ENCODE measurements at regions not wholly inside any gene's neighbourhood (a gene's known extent, or its start where the extent isn't known, plus 50 kb on each side); places are given as distances from the start of the nearest gene placed in this dataset.

DNA sequence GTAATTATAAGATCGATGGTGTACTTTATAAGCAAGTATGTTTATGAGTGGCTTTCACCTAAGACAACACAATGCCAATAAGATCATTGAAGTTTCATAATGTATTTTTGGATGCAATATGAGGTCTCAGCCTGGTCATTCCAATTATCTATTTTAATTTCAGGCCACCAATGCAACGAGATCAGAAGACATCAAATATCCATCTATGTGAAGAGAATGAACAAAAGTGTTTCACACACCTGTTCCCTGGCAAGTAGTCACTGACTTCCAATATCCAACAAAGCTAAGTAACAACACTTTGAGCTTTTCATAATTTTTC is 53.6 kb upstream of the TMCO5A start:
- H3K36me3 ChIP-seq, result no peaks in the 10 kb centered on the region

DNA sequence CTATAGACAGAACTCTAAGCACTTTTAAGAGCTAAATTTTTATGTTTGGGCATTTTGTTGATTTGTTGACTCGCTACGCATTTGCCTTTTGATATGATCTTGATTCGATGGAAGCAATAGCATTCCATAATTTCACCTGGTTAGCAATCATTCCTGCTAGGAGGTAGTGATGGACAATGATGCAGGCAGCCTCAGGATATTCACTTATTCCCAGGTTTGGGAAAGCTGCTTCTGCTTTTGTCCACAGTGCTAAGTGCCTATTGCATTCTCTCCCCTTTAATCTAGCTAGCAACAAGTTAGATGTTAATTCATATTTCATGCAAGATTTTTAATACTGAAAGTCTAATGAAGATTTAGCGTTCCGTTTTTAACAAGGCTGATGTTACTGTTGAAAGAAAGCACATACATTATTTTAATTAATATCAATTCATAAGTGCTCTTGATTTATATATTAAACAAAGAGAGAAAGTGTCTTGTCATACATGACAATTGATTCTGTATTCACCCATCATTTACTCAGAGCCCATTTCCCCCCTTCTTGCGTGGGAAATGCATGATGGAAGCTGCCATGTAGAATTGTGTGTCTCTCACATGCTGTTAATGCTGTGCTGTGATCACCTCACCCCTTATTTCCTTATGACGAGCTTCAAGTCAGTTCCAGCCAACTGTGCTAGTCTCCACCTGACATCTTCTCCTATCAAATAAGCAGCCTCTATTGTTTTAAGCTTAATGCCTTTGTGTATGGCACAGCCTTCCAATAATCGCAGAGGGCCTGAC is 53.0 kb upstream of the TMCO5A start:
- no peaks in the 10 kb centered on the region for H3K9me3 ChIP-seq
- no peaks in the 10 kb centered on the region for H3K27me3 ChIP-seq (replicated peaks; ENCODE audit: insufficient read depth)
- H3K27ac ChIP-seq, result no peak overlapping the region
- TF ChIP-seq, protein P1, sequence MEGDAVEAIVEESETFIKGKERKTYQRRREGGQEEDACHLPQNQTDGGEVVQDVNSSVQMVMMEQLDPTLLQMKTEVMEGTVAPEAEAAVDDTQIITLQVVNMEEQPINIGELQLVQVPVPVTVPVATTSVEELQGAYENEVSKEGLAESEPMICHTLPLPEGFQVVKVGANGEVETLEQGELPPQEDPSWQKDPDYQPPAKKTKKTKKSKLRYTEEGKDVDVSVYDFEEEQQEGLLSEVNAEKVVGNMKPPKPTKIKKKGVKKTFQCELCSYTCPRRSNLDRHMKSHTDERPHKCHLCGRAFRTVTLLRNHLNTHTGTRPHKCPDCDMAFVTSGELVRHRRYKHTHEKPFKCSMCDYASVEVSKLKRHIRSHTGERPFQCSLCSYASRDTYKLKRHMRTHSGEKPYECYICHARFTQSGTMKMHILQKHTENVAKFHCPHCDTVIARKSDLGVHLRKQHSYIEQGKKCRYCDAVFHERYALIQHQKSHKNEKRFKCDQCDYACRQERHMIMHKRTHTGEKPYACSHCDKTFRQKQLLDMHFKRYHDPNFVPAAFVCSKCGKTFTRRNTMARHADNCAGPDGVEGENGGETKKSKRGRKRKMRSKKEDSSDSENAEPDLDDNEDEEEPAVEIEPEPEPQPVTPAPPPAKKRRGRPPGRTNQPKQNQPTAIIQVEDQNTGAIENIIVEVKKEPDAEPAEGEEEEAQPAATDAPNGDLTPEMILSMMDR (IDR thresholded peaks at IDR 0.05), result no peak
- TF ChIP-seq POLR2AphosphoS5 (IDR thresholded peaks at IDR 0.05), result no peak
- TF ChIP-seq POLR2A (IDR thresholded peaks at IDR 0.05), result no peak
- intact Hi-C loops (cut with DNase I), result loop anchor here (10.0 kb wide), 1 partner anchor 737 kb away; no protein-coding TSS in a partner anchor
- no peak for DNase-seq (ENCODE audit: low spot score)
- 92% methylated on average over 8 of the region's 8 CpGs for WGBS
- no peak overlapping the region for H3K4me3 ChIP-seq
- H3K4me1 ChIP-seq (replicated peaks), result no peaks in the 10 kb centered on the region
- H3K36me3 ChIP-seq, result no peaks in the 10 kb centered on the region

More for the DNA sequence above, 53.6 kb upstream of the TMCO5A start:
- no peaks in the 10 kb centered on the region for H3K27me3 ChIP-seq (replicated peaks; ENCODE audit: insufficient read depth)
- TF ChIP-seq, protein P1 (IDR thresholded peaks at IDR 0.05), result peak in 2 of 4 experiments; percentile 2 to 3
- no peak for TF ChIP-seq POLR2AphosphoS5 (IDR thresholded peaks at IDR 0.05)
- no peak overlapping the region for H3K4me3 ChIP-seq
- no peak overlapping the region for H3K27ac ChIP-seq
- H3K4me1 ChIP-seq (replicated peaks), result no peaks in the 10 kb centered on the region
- WGBS, result 35% methylated on average over 2 of the region's 2 CpGs
- no peaks in the 10 kb centered on the region for H3K9me3 ChIP-seq
- DNase-seq (ENCODE audit: low spot score), result no peak
- intact Hi-C loops (cut with DNase I), result loop anchor here (10.0 kb wide), 1 partner anchor 736 kb away; no protein-coding TSS in a partner anchor

DNA sequence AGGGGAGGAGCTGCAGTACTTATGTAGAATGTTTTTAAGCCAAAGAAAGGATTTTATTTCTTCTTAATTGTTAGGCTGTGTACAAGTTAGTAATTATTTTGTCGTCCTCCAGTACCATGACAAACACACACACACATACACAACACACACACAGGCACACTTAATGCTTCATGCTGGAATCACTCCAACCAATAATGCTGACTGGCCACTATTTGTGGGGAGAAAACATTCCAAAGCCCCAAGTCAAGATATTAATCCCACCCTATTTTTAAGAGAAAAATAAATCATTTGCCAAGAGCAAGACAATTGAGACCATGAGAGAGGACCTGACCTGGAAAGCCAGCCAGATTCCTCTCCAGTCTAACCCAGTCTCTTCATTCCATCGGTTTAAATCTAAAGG is 51.8 kb upstream of the TMCO5A start:
- TF ChIP-seq POLR2A (IDR thresholded peaks at IDR 0.05) (no peak), POLR2AphosphoS5 (IDR thresholded peaks at IDR 0.05) (no peak)
- TF ChIP-seq, protein P1 (IDR thresholded peaks at IDR 0.05), result no peak

More for the DNA sequence above, 51.8 kb upstream of the TMCO5A start:
- no peaks in the 10 kb centered on the region for H3K4me1 ChIP-seq (replicated peaks)
- no peaks in the 10 kb centered on the region for H3K36me3 ChIP-seq
- WGBS, result 80% methylated on average over 2 of the region's 2 CpGs
- no peaks in the 10 kb centered on the region for H3K9me3 ChIP-seq
- H3K27ac ChIP-seq, result no peak overlapping the region
- no peaks in the 10 kb centered on the region for H3K27me3 ChIP-seq (replicated peaks; ENCODE audit: insufficient read depth)
- intact Hi-C loops (cut with DNase I), result loop anchor here (10.0 kb wide), 1 partner anchor 738 kb away; no protein-coding TSS in a partner anchor
- H3K4me3 ChIP-seq, result no peak overlapping the region
- DNase-seq (ENCODE audit: low spot score), result no peak

Small RNAs in the stretch of these regions (small RNA-seq; reads per million reads assigned to genes)
- 0 reads per million in 2 donors for gene RF00017

Data from prostate gland (tissue), 2 donors.